Astrocyte (in vitro differentiated cells and primary cell): ENCODE measurements at regions not wholly inside any gene's neighbourhood (a gene's known extent, or its start where the extent isn't known, plus 50 kb on each side); places are given as distances from the start of the nearest gene placed in this dataset.

Source experiments
- DNase-seq: peaks from one replicate; pipeline ENCODE4 v3.0.0-alpha.2; 2010; ENCODE audit warnings: low read depth
- FAIRE-seq: peaks from 2 replicates; lab custom pipeline; 2011; peaks lifted over from hg19 to GRCh38; lab: Jason Lieb, UNC
- H2AFZ ChIP-seq: 2 replicates; pipeline ENCODE4 v1.6.0; 2012; ENCODE audit warnings: low read depth, low read length, inconsistent platforms
- H3K27ac ChIP-seq: 2 replicates; pipeline ENCODE4 v1.5.1; 2011; ENCODE audit warnings: low read depth, low read length, inconsistent platforms
- H3K27me3 ChIP-seq: 2 replicates; pipeline ENCODE4 v1.6.0; 2011; ENCODE audit warnings: low read length, inconsistent platforms; ENCODE audit not compliant: insufficient read depth
- H3K36me3 ChIP-seq: 2 replicates; pipeline ENCODE4 v1.5.1; 2011; ENCODE audit warnings: low read length, inconsistent platforms; ENCODE audit not compliant: insufficient read depth
- H3K4me1 ChIP-seq: 2 replicates; pipeline ENCODE4 v1.5.1; 2011; ENCODE audit warnings: low read length, inconsistent platforms; ENCODE audit not compliant: insufficient read depth
- H3K4me2 ChIP-seq: 2 replicates; pipeline ENCODE4 v1.6.0; 2012; ENCODE audit warnings: low read length, inconsistent platforms
- H3K4me3 ChIP-seq: 2 replicates; pipeline ENCODE4 v1.5.1; 2011; ENCODE audit warnings: low read depth, mild to moderate bottlenecking, low read length, inconsistent platforms; ENCODE audit not compliant: insufficient read depth
- H3K79me2 ChIP-seq: 2 replicates; pipeline ENCODE4 v1.6.0; 2012; ENCODE audit warnings: mild to moderate bottlenecking, low read length, inconsistent platforms; ENCODE audit not compliant: insufficient read depth
- H3K9ac ChIP-seq: 2 replicates; pipeline ENCODE4 v1.6.0; 2012; ENCODE audit warnings: mild to moderate bottlenecking, low read length, inconsistent platforms
- H3K9me3 ChIP-seq: 2 replicates; pipeline ENCODE4 v1.5.1; 2012; ENCODE audit warnings: low read depth, mild to moderate bottlenecking, low read length, inconsistent platforms; ENCODE audit not compliant: insufficient read depth
- H4K20me1 ChIP-seq: 2 replicates; pipeline ENCODE4 v1.6.0; 2012; ENCODE audit warnings: low read length, inconsistent platforms; ENCODE audit not compliant: insufficient read depth
- H3K27ac Mint-ChIP-seq: one replicate; pipeline ENCODE4 v1.8.0; 2021; ENCODE audit warnings: mild to moderate bottlenecking, mixed read lengths; ENCODE audit not compliant: unreplicated experiment
- H3K27me3 Mint-ChIP-seq: one replicate; pipeline ENCODE4 v1.8.0; 2021; ENCODE audit warnings: low read depth, mixed read lengths; ENCODE audit not compliant: unreplicated experiment
- H3K36me3 Mint-ChIP-seq: one replicate; pipeline ENCODE4 v1.8.0; 2021; ENCODE audit warnings: low read depth, mixed read lengths; ENCODE audit not compliant: unreplicated experiment
- H3K4me1 Mint-ChIP-seq: one replicate; pipeline ENCODE4 v1.8.0; 2021; ENCODE audit warnings: low read depth, mixed read lengths; ENCODE audit not compliant: unreplicated experiment
- H3K4me3 Mint-ChIP-seq: one replicate; pipeline ENCODE4 v1.8.0; 2021; ENCODE audit warnings: mild to moderate bottlenecking, moderate library complexity, mixed read lengths; ENCODE audit not compliant: unreplicated experiment
- H3K9me3 Mint-ChIP-seq: one replicate; pipeline ENCODE4 v1.8.0; 2021; ENCODE audit warnings: mild to moderate bottlenecking, mixed read lengths; ENCODE audit not compliant: unreplicated experiment
- EZH2 ChIP-seq: IDR thresholded peaks from 2 replicates; pipeline ENCODE4 v1.6.1; 2012; ENCODE audit warnings: mild to moderate bottlenecking, low read length, inconsistent platforms; ENCODE audit not compliant: insufficient read depth
- TF ChIP-seq, protein P1 (sequence below): IDR thresholded peaks from 2 replicates; pipeline ENCODE4 v1.5.1; 2011; ENCODE audit warnings: low read depth, mild to moderate bottlenecking, inconsistent platforms, low read length, moderate library complexity; ENCODE audit not compliant: insufficient read depth

DNA sequence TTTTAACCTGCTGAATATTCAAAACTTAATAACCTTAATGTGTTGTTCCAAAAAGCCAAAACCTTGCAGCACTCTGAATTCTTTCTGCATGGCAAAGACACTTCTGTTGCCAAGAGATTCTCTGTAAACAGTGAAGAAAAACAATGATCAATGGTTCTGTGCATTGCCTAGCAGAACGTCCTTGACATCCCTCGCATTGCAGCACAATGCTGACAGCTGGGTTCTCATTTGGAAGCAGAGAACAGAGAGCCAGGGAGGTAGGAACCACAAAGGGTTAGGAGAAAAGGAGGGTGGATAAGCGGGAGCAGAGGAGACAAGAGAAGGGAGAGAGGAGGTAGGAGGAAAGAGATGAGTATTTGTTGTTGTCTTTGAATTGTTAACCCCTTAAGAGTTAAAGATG is 501.1 kb downstream of the NAV3 start:
- Histone ChIP-seq H3K4me3 (no peak overlapping the region), H3K9me3 (no peaks in the 10 kb centered on the region), H4K20me1 (no peaks in the 10 kb centered on the region), H3K36me3 (no peaks in the 10 kb centered on the region), H3K4me2 (no peak overlapping the region), H2AFZ (no peak overlapping the region), H3K9ac (no peak overlapping the region), H3K27ac (no peak overlapping the region), H3K4me1 (no peaks in the 10 kb centered on the region), H3K79me2 (no peaks in the 10 kb centered on the region), H3K27me3 (no peaks in the 10 kb centered on the region)
- Mint-ChIP-seq H3K9me3 (no peaks in the 10 kb centered on the region), H3K27me3 (no peaks in the 10 kb centered on the region), H3K4me3 (no peak overlapping the region), H3K4me1 (peaks cover 2% of the 10 kb centered on the region), H3K27ac (no peak overlapping the region), H3K36me3 (no peaks in the 10 kb centered on the region)
- DNase-seq (no peak), FAIRE-seq (no peak)
- TF ChIP-seq EZH2: no peak
- TF ChIP-seq, protein P1, sequence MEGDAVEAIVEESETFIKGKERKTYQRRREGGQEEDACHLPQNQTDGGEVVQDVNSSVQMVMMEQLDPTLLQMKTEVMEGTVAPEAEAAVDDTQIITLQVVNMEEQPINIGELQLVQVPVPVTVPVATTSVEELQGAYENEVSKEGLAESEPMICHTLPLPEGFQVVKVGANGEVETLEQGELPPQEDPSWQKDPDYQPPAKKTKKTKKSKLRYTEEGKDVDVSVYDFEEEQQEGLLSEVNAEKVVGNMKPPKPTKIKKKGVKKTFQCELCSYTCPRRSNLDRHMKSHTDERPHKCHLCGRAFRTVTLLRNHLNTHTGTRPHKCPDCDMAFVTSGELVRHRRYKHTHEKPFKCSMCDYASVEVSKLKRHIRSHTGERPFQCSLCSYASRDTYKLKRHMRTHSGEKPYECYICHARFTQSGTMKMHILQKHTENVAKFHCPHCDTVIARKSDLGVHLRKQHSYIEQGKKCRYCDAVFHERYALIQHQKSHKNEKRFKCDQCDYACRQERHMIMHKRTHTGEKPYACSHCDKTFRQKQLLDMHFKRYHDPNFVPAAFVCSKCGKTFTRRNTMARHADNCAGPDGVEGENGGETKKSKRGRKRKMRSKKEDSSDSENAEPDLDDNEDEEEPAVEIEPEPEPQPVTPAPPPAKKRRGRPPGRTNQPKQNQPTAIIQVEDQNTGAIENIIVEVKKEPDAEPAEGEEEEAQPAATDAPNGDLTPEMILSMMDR: no peak

DNA sequence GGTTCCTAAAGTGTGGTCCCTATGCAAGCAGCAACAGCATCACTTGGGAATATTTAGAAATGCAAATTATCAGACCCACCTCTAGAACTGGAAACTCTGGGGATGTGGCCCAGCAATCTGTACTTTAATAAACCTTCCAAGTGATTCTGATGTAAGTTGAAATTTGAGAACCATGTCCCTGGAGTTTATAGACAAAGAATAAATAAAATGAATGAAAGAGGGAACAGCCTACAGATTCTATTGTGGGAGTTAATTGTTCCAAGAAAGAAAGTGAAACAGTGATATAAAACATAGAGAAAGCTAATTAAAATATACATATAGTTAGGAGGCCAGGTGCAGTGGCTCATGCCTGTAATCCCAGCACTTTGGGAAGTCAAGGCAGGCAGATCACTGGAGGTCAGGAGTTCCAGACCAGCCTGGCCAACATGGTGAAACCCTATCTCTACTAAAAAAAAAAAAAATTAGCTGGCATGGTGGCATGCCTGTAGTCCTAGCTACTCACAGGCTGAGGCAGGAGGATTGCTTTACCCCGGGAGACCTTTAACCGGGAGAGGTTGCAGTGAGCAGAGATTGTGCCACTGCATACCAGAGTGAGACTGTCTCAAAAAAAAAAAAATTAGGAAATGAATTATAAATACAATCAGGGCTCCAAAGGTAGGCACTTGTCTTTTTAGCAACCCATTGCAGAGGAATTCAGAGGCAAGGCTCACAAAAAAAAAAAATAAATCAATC is 507.5 kb downstream of the NAV3 start:
- H3K79me2 ChIP-seq: no peaks in the 10 kb centered on the region
- H3K27me3 Mint-ChIP-seq: peaks cover 5% of the 10 kb centered on the region
- no peak overlapping the region for H3K27ac Mint-ChIP-seq

More for the DNA sequence above, 507.5 kb downstream of the NAV3 start:
- no peak for DNase-seq
- H3K9me3 ChIP-seq: no peaks in the 10 kb centered on the region
- H3K36me3 ChIP-seq: no peaks in the 10 kb centered on the region
- H3K27me3 ChIP-seq: no peaks in the 10 kb centered on the region
- TF ChIP-seq, protein P1: no peak
- no peak for TF ChIP-seq EZH2
- Mint-ChIP-seq H3K9me3 (no peaks in the 10 kb centered on the region), H3K36me3 (no peaks in the 10 kb centered on the region), H3K4me3 (no peak overlapping the region), H3K4me1 (no peaks in the 10 kb centered on the region)
- H3K4me1 ChIP-seq: no peaks in the 10 kb centered on the region
- no peak for FAIRE-seq
- no peak overlapping the region for H2AFZ ChIP-seq
- no peaks in the 10 kb centered on the region for H4K20me1 ChIP-seq
- H3K4me2 ChIP-seq: no peak overlapping the region
- no peak overlapping the region for H3K27ac ChIP-seq
- H3K9ac ChIP-seq: no peak overlapping the region
- no peak overlapping the region for H3K4me3 ChIP-seq
